GM18868 (cell line): ENCODE measurements at regions not wholly inside any gene's neighbourhood (a gene's known extent, or its start where the extent isn't known, plus 50 kb on each side); places are given as distances from the start of the nearest gene placed in this dataset.

ENCODE experiments used
- ATAC-seq: cut with Tn5 transposase; IDR thresholded peaks from one replicate; pipeline ENCODE4 v1.9.1; 2021; ENCODE audit warnings: mild to moderate bottlenecking, moderate library complexity; ENCODE audit not compliant: unreplicated experiment

DNA sequence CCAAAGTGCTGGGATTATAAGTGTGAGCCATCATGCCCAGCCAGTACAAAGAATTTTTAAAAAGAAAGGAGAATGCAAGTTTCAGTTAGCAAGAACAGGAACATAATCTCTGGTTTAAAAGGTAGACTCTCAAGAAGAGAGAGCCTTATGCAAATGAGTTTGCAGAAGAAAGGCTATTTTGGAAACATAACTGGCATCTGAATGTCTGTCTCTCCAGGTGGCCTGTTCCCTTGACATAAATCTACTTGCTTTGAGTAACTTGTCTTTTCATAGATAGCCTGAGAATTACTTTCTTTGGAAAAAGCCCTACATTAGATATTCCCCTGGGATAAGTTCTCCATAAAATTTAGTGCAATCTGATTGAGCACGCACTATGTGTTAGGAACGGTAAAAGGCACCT lies 109.6 kb downstream of the ICOS start:
- peak; percentile 65 for ATAC-seq

DNA sequence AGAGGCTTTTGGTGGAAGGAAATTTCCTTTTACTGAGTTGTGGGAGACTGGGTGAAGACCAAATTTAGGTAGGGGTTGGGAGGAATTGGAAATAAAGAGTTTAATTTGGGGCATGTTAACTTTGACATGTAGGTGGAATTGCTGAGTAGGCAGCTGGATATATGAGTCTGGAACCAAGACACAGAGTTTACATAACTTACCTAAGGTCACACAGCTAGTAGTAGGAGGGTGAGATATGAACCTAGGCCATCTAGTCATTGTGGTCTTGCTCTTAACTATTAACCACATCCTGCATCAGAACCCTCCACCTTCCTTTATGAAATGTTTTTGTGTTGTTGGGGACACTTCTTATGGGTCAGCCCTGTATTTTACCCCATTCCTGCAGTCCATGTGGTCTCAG lies 113.1 kb downstream of the ICOS start:
- peak; percentile 77 for ATAC-seq

DNA sequence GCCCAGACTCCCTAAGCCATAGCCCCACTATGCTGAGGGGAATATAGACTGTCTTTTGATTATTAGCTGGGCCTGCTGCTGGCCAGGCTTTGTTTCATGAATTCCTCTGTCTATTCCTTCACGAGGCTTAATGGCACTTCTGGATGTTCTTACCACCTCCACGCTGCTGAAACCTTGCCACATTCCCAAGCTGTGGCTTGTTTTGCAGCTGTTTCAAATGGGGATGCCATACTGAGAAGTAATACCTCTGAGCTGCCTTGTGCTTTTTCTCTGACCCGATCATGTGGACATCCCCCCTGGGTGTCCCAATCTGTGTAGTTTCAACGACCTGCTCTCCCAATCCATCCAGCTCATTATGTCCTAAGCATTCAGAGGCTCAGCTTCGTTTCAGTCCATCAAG lies 114.1 kb downstream of the ICOS start:
- no peak for ATAC-seq

DNA sequence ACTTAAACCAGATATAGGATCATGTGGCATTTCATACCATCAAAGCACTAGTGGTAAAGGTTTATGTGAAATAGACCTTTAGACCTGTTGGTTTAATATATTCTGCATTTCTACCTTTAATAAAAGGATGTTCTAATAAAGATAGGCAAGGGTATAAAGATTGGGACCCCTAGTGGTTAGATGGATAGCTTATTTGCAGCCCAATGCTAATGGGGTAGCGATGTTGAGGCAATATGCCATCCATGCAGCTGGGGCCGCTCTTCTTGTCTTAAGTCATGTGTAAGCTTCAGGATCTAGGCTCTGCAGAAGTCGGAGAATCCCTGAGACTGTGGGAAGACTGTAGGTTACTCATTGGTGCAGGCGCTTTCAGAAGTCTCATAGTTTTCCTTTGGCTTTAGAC lies 114.9 kb downstream of the ICOS start:
- no peak for ATAC-seq

DNA sequence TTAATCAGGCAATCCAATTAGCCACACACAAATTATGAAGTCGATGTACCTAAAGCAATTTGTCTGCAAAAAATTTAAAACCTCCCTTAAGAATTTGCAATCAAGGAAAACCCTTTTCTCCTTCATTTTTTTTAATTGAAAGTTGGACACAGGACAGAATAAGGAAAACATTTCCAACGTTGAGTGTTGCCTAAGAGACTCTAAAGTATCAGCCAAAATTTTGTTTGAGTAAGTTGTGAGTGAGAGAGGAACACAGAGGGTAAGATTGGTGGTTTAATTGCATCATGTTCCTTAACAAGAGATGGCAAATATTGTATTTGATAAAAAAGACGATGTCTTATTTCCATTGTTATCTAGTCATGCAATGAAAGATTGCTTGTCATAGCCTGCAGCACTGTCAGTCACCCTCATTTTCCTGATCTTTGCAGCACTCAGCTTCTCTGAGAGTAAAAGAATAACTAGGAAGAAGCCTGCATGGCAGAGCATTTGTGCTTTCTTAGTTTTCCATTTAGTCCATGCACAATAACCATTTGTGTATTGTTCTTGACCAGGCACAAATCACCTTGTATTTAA lies 115.5 kb downstream of the ICOS start:
- no peak for ATAC-seq

DNA sequence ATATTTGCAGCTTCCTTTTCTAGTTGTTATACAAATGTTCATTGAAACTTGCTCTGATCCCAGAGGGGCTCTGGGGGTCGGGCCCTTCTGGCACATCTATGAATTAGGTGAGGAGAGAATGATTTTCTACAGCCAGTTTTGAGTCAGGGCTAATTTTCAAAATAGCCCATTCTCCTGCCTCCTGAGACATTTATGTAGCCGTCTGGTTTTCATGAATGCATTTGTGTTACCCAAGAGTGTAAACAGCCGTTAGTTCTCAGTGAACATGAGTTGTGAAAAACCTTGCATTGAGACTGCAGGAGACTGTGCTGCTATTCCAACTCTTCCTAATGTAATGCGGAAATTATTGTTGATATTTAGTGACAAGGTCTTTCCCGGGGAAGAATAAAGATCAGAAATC lies 122.5 kb downstream of the ICOS start:
- no peak for ATAC-seq

DNA sequence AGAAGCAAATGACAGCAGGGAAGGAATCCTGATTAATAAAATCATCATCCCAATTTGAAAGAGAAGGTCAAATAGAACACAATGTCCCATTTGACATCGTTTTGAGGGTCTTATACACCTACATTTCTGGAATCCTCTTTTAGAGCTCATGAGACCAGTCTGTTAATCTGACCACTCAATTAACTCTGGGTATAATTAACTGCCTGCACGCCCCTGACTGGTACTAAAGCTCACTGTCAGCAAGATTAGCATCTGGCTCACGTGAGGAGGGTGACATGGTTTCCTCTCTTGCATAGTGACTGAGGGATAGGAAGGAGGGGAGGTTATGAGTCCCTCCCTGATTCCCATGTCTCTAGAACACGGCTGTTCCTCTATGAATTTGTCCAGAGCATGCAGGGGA lies 124.3 kb downstream of the ICOS start:
- no peak for ATAC-seq

DNA sequence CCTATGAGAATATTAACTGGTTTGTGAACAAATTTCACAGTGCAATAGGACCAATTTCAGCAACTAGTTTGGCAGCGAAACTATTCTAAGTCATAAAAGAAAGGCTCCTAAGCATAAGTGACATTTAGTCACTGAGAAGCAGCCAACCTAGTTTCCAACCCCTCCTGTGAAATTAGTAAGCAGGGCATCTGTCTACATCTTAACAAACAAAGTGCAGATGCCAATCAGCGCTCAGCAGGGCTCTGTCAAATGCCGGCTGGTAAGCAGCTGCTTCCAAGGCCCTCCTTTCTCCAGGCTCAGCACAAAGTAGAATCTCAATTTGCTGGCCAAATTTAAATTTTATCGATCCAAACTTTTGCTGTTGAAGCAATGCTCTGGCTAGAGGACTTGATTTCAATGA lies 124.7 kb downstream of the ICOS start:
- no peak for ATAC-seq

DNA sequence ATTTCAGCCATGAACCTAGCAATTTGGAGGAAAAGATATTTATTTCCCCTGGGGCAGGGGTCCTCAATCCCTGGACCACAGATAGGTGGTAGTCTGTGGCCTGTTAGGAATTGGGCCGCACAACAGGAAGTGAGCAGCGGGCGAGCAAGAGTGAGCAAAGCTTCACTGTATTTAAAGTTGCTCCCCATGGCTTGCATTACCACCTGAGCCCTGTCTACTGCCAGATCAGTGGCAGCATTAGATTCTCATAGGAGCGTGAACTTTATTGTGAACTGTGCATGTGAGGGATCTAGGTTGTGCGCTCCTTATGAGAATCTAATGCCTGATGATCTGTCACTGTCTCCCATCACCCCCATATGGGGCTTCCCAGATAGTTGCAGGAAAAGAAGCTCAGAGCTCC lies 127.6 kb downstream of the ICOS start:
- no peak for ATAC-seq

DNA sequence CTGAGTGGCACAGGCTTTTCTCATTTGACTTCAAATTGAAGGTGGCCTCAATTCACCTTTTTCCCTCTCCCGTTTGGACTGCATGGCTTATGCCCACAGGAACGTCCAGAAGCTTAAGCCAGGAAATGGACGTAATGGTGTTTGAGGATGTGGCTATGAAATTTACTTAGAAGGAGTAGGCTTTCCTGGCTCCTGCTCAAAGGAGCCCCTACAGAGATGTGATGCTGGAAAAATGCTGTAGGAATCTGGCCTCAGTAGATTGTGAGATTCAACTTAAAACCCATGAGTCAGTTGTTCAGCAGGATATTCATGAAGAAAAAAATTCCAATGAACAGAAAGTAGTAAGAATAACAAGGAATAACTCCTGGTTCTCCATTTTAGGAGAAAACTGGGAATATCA lies 129.0 kb downstream of the ICOS start:
- ATAC-seq: no peak

DNA sequence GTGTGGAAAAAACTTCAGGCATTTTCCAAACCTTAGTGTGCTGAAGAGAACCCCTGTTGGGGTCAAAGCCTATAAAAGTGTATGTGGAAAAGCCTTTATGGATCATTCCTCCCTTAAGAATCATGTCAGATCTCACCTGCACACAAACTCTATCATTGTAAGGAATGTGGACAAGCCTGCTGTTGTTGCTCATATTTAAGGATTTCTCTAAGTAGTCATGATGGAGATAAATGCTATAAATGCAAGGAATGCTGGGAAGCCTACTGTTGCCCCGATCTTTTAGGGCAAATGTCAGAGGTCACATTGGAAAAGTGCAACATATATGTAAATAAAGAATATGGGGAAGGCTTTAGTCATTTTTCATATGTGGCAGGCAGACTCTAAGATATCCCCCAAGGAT lies 129.5 kb downstream of the ICOS start:
- ATAC-seq: no peak

DNA sequence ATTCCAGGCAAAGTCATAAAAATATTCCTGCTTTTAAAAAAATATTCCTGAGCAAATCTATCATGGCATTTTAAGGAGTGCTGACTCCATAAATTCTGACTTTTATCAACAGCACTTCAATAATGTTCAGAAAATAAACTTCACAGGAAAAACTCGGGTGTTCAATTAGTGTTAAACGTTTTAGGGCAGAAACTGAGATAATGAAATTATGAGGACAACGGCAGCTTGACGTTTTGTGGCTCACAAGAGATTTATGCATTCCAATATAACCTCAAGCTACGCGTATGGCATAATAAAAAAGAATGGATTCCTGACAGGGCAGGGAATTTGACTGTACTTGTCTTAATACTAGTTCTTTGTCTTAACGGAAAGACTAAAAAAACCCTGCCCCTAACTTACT lies 133.2 kb downstream of the ICOS start:
- ATAC-seq: no peak

DNA sequence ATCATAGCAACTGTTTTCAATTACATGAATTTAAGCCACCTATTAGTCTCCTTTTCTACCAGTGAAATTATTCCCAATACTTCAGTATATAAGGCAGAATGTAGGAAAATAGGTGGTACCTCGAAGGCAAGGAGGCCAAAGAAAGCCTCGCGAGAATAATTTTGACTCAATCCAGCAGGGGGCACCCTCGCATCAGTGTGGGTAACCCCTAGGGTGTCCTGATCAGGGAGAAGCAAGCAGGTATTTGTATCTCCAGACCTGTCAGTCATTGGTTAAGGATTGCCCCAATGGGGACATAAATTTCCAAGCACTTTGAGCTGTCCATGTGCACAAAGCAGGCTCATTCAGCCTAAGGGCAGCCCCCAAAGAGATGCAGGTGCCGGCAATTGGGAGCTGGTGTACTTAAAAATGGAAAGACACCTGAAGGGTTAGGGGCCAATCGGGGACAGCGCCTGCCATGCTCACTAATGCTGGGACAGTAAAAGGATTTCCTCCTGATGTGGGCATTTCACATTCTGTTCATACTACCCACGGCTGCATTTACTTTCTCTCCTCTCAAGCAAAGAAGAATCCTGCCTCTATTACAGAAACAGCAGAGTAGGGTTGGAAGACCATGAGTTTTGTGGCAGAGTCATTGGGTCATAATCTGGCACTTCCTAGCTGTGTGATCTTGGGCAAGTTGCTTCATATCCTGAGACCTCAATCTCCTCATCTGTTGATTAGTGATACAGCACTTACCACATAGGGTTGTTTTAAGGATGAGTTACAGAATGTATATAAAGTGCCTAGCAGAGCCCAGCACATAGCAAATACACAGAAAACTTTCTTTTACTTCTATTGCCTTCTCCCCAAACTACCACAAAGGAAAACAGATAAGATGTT lies 136.1 kb downstream of the ICOS start:
- peak; percentile 50 for ATAC-seq

DNA sequence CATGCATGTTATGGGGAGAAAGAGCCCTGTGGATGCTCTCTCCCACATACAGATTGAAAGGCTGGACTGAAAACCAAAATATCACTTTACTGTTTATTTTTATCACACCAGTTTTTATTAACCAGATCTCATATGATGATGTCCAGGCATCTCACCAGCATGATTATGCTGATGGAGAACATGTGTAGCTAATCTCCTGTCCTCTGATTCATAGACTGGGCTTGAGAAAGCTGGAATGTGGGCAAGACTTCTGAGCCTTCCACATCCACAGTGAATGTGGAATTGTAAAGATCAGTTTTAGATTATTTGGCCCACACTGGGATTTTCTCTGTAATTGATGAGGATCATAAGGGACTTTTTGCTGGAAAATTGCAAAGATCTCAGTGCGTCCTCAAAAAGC lies 137.9 kb downstream of the ICOS start:
- ATAC-seq: no peak

DNA sequence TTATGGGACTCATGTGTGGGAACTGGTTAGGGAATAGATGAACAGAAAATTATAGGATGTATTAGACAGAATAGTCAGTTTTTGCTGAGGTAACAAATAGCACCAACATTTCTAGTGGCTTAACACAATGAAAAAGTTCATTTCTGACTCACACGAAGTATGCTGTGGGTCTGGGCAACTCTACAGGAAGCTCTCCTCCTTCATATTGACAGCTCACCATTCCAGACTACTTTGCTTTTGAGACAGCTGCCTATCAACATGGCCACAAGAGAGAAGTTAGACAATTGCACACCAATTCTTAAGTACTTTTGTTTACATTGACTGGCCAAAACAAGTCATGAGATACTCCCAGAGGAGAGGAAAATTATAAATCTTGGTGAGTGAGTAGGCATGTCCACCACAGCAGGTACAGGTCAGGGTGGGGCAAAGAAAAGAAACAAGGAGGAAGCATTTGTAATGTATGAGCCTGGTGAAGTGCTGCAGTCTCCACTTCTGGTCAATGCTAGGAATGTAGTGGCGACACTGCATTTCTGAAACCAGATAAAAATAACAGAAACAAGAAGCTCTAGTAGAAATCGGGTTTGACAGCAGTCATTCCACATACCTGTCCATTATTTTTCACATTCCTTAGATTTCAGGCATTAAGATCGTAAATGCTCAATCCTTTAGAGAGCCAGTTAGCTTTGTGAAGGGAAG lies 141.6 kb downstream of the ICOS start:
- ATAC-seq: no peak

DNA sequence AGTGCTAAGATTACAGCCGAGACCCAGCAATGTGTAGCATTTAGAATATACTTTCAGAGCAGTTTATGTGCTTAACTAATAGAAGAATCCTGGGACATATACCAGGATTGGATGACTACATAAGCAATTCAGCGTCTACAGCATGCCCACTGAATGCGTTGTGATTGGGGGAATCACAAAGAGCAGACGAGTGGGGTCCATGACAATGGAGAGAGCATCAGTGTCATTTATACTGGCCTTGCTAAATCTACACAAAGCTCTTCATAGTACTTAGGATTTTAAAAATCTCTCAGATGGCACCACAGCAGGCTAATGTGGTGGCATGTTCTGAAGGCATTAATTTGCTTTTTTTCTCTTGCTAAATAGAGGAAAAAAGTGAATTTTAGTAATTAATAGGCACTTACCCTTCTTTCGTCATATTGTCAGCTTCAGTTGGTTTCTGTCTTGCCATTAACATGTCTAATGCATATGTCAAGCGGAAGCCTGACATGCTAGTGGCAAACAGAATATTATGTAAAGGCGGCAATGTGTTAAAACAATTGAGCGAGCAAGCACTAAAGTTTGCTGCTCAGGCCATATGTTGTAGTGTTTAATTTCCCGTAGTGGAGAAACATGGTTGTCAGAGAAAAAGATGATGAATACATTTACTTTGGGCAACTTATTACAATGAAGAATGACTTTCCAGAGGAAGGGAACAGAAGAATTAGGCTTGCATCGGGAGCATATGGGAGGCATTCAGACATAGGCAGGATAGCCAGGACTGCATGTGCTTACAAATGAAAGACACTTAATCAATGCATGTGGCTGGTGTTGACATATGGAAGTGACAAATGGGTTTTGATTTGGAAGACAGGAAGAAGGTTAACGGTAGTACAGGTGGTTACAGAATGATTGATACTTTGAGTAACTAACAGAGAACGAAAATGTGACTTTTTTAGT lies 145.2 kb downstream of the ICOS start:
- ATAC-seq: no peak

DNA sequence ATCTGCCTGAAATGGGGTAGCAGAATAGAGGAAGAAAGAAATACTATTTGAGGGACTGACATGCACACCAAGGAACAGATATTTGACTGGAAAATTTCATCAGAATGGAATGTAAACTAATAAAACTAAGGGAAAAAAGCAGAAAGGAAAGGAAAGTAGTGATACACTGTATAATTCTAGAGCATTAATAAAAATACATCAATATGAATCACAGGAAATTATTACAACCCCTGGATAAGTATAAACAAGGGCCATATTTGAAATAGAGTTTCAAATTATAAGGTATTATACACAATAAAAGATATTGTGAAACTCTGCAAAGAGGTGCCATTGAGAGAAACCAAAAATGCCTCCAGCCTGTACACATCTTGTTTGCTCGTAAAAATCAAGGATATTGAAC lies 149.6 kb downstream of the ICOS start:
- no peak for ATAC-seq

DNA sequence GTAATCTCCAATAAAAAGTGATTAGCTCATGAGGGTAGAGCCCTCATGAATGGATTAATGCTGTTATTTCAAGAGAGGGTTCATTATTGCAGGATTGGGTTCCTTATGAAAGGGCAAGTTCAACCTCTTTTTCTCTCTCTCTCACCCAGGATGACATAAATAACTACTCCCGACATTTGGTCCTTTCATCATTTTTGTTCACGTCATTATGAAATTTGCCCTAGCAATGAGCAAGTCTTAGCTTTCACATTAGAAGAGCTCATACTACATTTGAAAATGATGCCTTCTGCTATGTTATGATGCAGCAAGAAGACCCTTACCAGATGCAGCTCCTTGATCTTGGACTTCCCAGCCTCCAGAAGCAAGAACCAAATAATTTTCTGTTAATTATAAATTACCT lies 152.5 kb downstream of the ICOS start:
- ATAC-seq: no peak

DNA sequence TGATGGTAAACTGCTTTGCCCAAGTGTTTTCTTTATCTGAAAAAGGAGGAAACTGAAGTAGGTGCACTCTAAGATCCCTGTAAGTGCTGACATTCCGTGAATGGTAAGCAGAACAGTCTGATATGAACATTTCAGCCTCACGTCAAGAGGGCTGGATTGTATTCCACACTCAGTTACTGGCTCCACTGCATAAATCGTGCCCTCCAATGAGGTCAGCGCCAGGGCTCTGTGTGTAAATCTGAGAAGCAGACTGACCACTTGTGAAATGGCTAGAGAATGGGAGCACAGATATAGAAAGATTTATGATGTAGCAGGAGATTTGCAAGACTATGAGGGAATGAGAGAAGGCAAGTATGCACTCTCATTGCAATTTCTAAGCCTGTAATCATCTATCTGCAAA lies 153.0 kb downstream of the ICOS start:
- no peak for ATAC-seq

DNA sequence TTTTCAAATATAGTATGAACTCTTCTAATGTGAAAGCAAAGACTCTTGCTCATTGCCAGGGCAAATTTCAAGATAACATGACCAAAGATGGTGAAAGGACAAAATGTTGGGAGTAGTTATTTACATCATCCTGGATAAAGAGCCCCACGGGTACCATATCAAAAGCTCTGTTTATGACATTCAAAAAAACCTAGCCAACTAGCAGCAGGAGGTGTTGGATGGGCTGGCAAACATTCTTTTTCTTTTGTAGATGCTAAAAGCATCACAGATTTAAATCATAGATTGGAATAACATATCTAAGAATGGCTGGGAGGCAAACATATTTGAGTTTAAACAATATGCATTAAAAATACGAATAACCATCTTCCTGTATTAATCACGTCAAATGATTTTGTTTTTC lies 153.5 kb downstream of the ICOS start:
- ATAC-seq: no peak

DNA sequence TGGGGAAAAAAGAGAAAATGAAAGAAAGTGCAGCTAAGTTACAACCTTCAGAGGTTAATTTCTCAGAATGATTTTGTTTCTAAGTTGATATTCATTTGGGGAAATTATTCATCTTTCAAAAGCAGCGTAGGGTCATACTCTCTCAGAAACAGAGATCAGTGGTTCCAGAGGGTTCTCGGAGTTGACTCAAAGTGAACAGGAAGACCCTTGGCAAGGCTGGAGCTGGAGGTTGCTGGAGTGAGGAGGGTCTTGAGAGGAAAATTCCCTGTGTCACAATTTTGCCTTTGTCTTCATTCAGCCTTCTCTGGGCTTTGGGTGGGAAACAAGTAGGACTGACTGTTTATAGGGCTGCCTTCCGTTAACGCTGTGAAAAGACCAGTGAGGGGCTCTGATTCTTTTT lies 168.2 kb downstream of the ICOS start:
- no peak for ATAC-seq
